ENCODE measurements at regions not wholly inside any gene's neighbourhood (a gene's known extent, or its start where the extent isn't known, plus 50 kb on each side); places are given as distances from the start of the nearest gene placed in this dataset.

DNA sequence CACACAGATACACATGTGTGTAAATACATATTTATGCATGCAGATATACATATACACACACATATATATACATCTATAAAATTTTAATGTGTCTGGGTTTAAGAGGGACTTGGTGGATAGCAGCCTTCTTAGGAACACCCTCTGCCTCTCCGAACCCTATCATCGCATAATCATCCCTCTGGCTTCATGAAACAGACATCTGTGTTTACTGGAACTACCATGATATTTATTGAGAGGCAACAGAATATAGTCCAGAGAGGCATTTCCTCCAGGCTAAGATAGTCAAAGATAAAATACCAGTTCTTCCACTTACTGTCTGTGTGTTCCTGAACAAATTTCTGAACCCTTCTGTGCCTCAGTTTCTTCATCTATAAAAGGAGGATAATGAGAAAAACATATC, 239.0 kb upstream of the FANCL start:
- DNase-seq (no peak), ATAC-seq (ENCODE audit: low read depth) (no peak)
- no peaks in the 10 kb centered on the region for H3K4me1 Mint-ChIP-seq
- Histone ChIP-seq H3K27me3 (replicated peaks in 1 of 4; ENCODE audit: control extremely low read depth in 1 of 4, control insufficient read depth in 3 of 4, insufficient read depth in 4 of 4, low read length in 3 of 4) (no peaks in the 10 kb centered on the region), H3K9me3 (ENCODE audit: control extremely low read depth in 1 of 3, control insufficient read depth in 2 of 3, insufficient read depth in 1 of 3, low read length in 2 of 3) (no peaks in the 10 kb centered on the region), H3K9ac (ENCODE audit: low read length) (no peak overlapping the region), H3K27ac (ENCODE audit: low read length in 2 of 2) (no peak overlapping the region), H3K36me3 (replicated peaks in 1 of 2; ENCODE audit: control extremely low read depth in 1 of 2, control insufficient read depth in 1 of 2, extremely low read depth in 1 of 2, insufficient read depth in 2 of 2, low read length in 1 of 2) (no peaks in the 10 kb centered on the region), H4K20me1 (ENCODE audit: control insufficient read depth, insufficient read depth, low read length, poor library complexity, severe bottlenecking) (no peaks in the 10 kb centered on the region), H3K4me2 (replicated peaks; ENCODE audit: low read depth, low read length, poor library complexity, severe bottlenecking) (no peak overlapping the region), H2AFZ (ENCODE audit: insufficient read depth, low read depth, low read length, poor library complexity, severe bottlenecking) (no peak overlapping the region), H3K4me1 (ENCODE audit: control insufficient read depth in 2 of 2, insufficient read depth in 2 of 2, low read length in 2 of 2) (no peaks in the 10 kb centered on the region), H3K4me3 (ENCODE audit: control extremely low read depth in 1 of 5, extremely low read depth in 1 of 5, insufficient read depth in 1 of 5, low read depth in 2 of 5, low read length in 4 of 5) (no peak overlapping the region), H3K79me2 (ENCODE audit: control insufficient read depth, insufficient read depth, low read length) (no peaks in the 10 kb centered on the region)
- intact Hi-C loops (cut with micrococcal nuclease): no loop called here
- no peak overlapping the region for H3K4me3 Mint-ChIP-seq
- H3K9me3 Mint-ChIP-seq (ENCODE audit: insufficient read depth): no peaks in the 10 kb centered on the region
- WGBS (ENCODE audit: insufficient coverage): no CpG with 5 or more reads among the region's 2 CpGs
- no peak overlapping the region for H3K27ac Mint-ChIP-seq
- ChIA-PET POLR2A (no interaction called here), CTCF (no interaction called here)
- TF ChIP-seq EZH2 (IDR thresholded peaks at IDR 0.05; ENCODE audit: borderline replicate concordance, insufficient read depth, low read depth, low read length, poor library complexity, severe bottlenecking): no peak
- TF ChIP-seq, protein P1, sequence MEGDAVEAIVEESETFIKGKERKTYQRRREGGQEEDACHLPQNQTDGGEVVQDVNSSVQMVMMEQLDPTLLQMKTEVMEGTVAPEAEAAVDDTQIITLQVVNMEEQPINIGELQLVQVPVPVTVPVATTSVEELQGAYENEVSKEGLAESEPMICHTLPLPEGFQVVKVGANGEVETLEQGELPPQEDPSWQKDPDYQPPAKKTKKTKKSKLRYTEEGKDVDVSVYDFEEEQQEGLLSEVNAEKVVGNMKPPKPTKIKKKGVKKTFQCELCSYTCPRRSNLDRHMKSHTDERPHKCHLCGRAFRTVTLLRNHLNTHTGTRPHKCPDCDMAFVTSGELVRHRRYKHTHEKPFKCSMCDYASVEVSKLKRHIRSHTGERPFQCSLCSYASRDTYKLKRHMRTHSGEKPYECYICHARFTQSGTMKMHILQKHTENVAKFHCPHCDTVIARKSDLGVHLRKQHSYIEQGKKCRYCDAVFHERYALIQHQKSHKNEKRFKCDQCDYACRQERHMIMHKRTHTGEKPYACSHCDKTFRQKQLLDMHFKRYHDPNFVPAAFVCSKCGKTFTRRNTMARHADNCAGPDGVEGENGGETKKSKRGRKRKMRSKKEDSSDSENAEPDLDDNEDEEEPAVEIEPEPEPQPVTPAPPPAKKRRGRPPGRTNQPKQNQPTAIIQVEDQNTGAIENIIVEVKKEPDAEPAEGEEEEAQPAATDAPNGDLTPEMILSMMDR (IDR thresholded peaks at IDR 0.05): no peak
- peaks cover 3% of the 10 kb centered on the region for H3K27me3 Mint-ChIP-seq

DNA sequence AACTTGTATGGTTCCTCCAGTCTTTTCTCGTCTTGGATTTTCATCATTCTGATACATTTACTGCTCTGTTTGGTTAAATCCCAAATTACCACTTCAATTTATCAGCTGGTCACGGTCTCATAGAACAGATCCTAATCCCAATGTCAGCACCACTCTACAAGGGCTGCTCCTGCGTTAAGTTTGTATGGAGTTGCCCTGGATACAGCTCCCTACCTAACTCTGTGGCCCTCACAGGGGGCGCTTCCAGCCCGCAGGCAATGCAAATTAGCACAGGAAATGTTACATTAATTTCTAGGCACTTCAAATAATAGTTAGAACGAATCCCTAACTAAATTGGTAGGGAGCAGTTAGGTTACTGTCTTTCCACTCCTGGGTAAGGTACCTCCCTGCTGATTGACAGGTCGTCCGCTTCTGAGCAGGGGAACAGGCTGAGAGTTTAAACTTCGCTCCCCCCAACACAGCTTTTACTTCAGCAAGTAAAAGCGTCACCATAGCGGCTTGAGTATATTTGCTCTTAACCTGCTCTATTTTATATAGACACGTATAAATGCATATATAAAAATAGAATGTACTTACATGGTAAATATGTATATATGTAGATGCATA, 238.5 kb upstream of the FANCL start:
- Histone ChIP-seq H3K9me3 (ENCODE audit: control extremely low read depth in 1 of 3, control insufficient read depth in 2 of 3, insufficient read depth in 1 of 3, low read length in 2 of 3) (no peaks in the 10 kb centered on the region), H3K4me3 (ENCODE audit: control extremely low read depth in 1 of 5, extremely low read depth in 1 of 5, insufficient read depth in 1 of 5, low read depth in 2 of 5, low read length in 4 of 5) (no peak overlapping the region), H3K4me1 (ENCODE audit: control insufficient read depth in 2 of 2, insufficient read depth in 2 of 2, low read length in 2 of 2) (no peaks in the 10 kb centered on the region), H3K9ac (ENCODE audit: low read length) (no peak overlapping the region), H3K36me3 (replicated peaks in 1 of 2; ENCODE audit: control extremely low read depth in 1 of 2, control insufficient read depth in 1 of 2, extremely low read depth in 1 of 2, insufficient read depth in 2 of 2, low read length in 1 of 2) (no peaks in the 10 kb centered on the region), H3K27me3 (replicated peaks in 1 of 4; ENCODE audit: control extremely low read depth in 1 of 4, control insufficient read depth in 3 of 4, insufficient read depth in 4 of 4, low read length in 3 of 4) (no peaks in the 10 kb centered on the region), H3K27ac (ENCODE audit: low read length in 2 of 2) (no peak overlapping the region), H2AFZ (ENCODE audit: insufficient read depth, low read depth, low read length, poor library complexity, severe bottlenecking) (no peak overlapping the region), H4K20me1 (ENCODE audit: control insufficient read depth, insufficient read depth, low read length, poor library complexity, severe bottlenecking) (no peaks in the 10 kb centered on the region), H3K4me2 (replicated peaks; ENCODE audit: low read depth, low read length, poor library complexity, severe bottlenecking) (no peak overlapping the region), H3K79me2 (ENCODE audit: control insufficient read depth, insufficient read depth, low read length) (no peaks in the 10 kb centered on the region)
- intact Hi-C loops (cut with micrococcal nuclease): no loop called here
- TF ChIP-seq, protein P1 (IDR thresholded peaks at IDR 0.05): no peak
- no peak for TF ChIP-seq EZH2 (IDR thresholded peaks at IDR 0.05; ENCODE audit: borderline replicate concordance, insufficient read depth, low read depth, low read length, poor library complexity, severe bottlenecking)
- 83% methylated on average over 4 of the region's 12 CpGs for WGBS (ENCODE audit: insufficient coverage)
- H3K27ac Mint-ChIP-seq: no peak overlapping the region
- ChIA-PET POLR2A (no interaction called here), CTCF (no interaction called here)
- ATAC-seq (ENCODE audit: low read depth): no peak
- peaks cover 1% of the 10 kb centered on the region for H3K27me3 Mint-ChIP-seq
- DNase-seq: no peak
- H3K9me3 Mint-ChIP-seq (ENCODE audit: insufficient read depth): no peaks in the 10 kb centered on the region
- no peak overlapping the region for H3K4me3 Mint-ChIP-seq
- no peaks in the 10 kb centered on the region for H3K4me1 Mint-ChIP-seq
